GM04504 (cell line): ENCODE measurements at regions not wholly inside any gene's neighbourhood (a gene's known extent, or its start where the extent isn't known, plus 50 kb on each side); places are given as distances from the start of the nearest gene placed in this dataset.

Experiments
- DNase-seq: peaks from one replicate; pipeline ENCODE4 v3.0.0-alpha.2; 2012; ENCODE audit warnings: low read depth

- DNase-seq, result no peak
Measured at GRCh38 chr18:51852681-51853080, 487.3 kb upstream of the DCC start.

GRCh38 chr18:51857989-51858388 lies 482.0 kb upstream of the DCC start:
- DNase-seq, result no peak

GRCh38 chr18:51861046-51861445 lies 479.0 kb upstream of the DCC start:
- DNase-seq, result no peak

- no peak for DNase-seq
Measured at GRCh38 chr18:51862051-51862715, 477.8 kb upstream of the DCC start.

GRCh38 chr18:51864219-51864965 lies 475.6 kb upstream of the DCC start:
- DNase-seq, result no peak

GRCh38 chr18:51865538-51865937 lies 474.5 kb upstream of the DCC start:
- no peak for DNase-seq

GRCh38 chr18:51867767-51868166 lies 472.2 kb upstream of the DCC start:
- no peak for DNase-seq

- no peak for DNase-seq
Measured at GRCh38 chr18:51878724-51879123, 461.3 kb upstream of the DCC start.

GRCh38 chr18:51879329-51879728 lies 460.7 kb upstream of the DCC start:
- no peak for DNase-seq

- DNase-seq, result no peak
Measured at GRCh38 chr18:51881394-51881793, 458.6 kb upstream of the DCC start.

- DNase-seq, result no peak
Measured at GRCh38 chr18:51884039-51884438, 456.0 kb upstream of the DCC start.

GRCh38 chr18:51890762-51891161 lies 449.2 kb upstream of the DCC start:
- peak; percentile 2 for DNase-seq

GRCh38 chr18:51891876-51892275 lies 448.1 kb upstream of the DCC start:
- DNase-seq, result no peak

GRCh38 chr18:51897884-51898283 lies 442.1 kb upstream of the DCC start:
- no peak for DNase-seq

- DNase-seq, result no peak
Measured at GRCh38 chr18:51907687-51908597, 432.1 kb upstream of the DCC start.

GRCh38 chr18:51908598-51908944 lies 431.4 kb upstream of the DCC start:
- DNase-seq, result no peak

GRCh38 chr18:51911584-51911983 lies 428.4 kb upstream of the DCC start:
- no peak for DNase-seq

GRCh38 chr18:51912381-51912780 lies 427.6 kb upstream of the DCC start:
- DNase-seq, result no peak

- DNase-seq, result no peak
Measured at GRCh38 chr18:51915176-51915575, 424.8 kb upstream of the DCC start.

- DNase-seq, result no peak
Measured at GRCh38 chr18:51921862-51922261, 418.1 kb upstream of the DCC start.

- no peak for DNase-seq
Measured at GRCh38 chr18:51933903-51934302, 406.1 kb upstream of the DCC start.

- DNase-seq, result no peak
Measured at GRCh38 chr18:51936115-51936514, 403.9 kb upstream of the DCC start.

- DNase-seq, result no peak
Measured at GRCh38 chr18:51941999-51942398, 398.0 kb upstream of the DCC start.
